B cell (primary cell): ENCODE measurements at regions not wholly inside any gene's neighbourhood (a gene's known extent, or its start where the extent isn't known, plus 50 kb on each side); places are given as distances from the start of the nearest gene placed in this dataset.

Experiments used
- ATAC-seq: fragments of 200-7000 bp; cut with Tn5 transposase; one replicate; pipeline ENCODE4 v1.10.0; 2021; ENCODE audit warnings: low read depth, mild to moderate bottlenecking, moderate number of reproducible peaks, moderate library complexity
- CTCF ChIA-PET: fragments of 350-600 bp; sonication (Branson Sonifier 250); formaldehyde crosslinking; loops from one replicate; lab custom pipeline; 2021; ENCODE audit warnings: antibody characterized with exemption, inconsistent platforms; lab: Charles Lee
- POLR2A ChIA-PET: fragments of 350-600 bp; sonication (Branson Sonifier 250); formaldehyde crosslinking; loops from one replicate; lab custom pipeline; 2021; ENCODE audit warnings: antibody characterized with exemption; lab: Charles Lee
- DNase-seq: peaks from one replicate; pipeline ENCODE4 v3.0.0; 2013
- H2AFZ ChIP-seq: 2 replicates; pipeline ENCODE4 v1.6.1; 2012; ENCODE audit warnings: mild to moderate bottlenecking, low read depth, low read length; ENCODE audit not compliant: insufficient read depth, poor library complexity, severe bottlenecking
- H3K27ac ChIP-seq, 2 donors: 1 replicate in 1 of 2; 2 replicates in 1 of 2; pipeline ENCODE4 v1.5.1; 2012 to 2013; ENCODE audit warnings: low read length in 2 of 2, mild to moderate bottlenecking in 2 of 2, moderate library complexity in 1 of 2
- H3K27me3 ChIP-seq, 4 experiments: fragments of 200-600 bp in 1 of 4; sonication (generic) in 1 of 4; replicated peaks in 1 of 4; 1 replicate in 2 of 4; 2 replicates in 2 of 4; pipeline versions ENCODE4 v1.6.1 to v1.7.0; 2013 to 2016; ENCODE audit warnings: low read length in 3 of 4, mild to moderate bottlenecking in 2 of 4, mixed read lengths in 1 of 4, moderate library complexity in 1 of 4; ENCODE audit not compliant: insufficient read depth in 4 of 4, control insufficient read depth in 3 of 4; ENCODE audit errors: control extremely low read depth in 1 of 4
- H3K36me3 ChIP-seq, 2 experiments: replicated peaks in 1 of 2; 1 replicate in 1 of 2; 2 replicates in 1 of 2; pipeline versions ENCODE4 v1.6.1 to v1.7.1; 2013; ENCODE audit warnings: low read length in 1 of 2; ENCODE audit not compliant: insufficient read depth in 2 of 2, control insufficient read depth in 1 of 2; ENCODE audit errors: control extremely low read depth in 1 of 2, extremely low read depth in 1 of 2
- H3K4me1 ChIP-seq, 2 donors: fragments of 200-600 bp in 1 of 2; sonication (generic) in 1 of 2; 1 replicate in 1 of 2; 2 replicates in 1 of 2; pipeline versions ENCODE4 v1.5.1 to v1.6.1; 2013 to 2017; ENCODE audit warnings: low read length in 2 of 2; ENCODE audit not compliant: control insufficient read depth in 2 of 2, insufficient read depth in 2 of 2
- H3K4me2 ChIP-seq: replicated peaks from 2 replicates; pipeline ENCODE3; 2012; ENCODE audit warnings: mild to moderate bottlenecking, low read depth, low read length; ENCODE audit not compliant: poor library complexity, severe bottlenecking
- H3K4me3 ChIP-seq, 5 experiments: fragments of 200-600 bp in 1 of 5; sonication (generic) in 1 of 5; 1 replicate in 3 of 5; 2 replicates in 2 of 5; pipeline versions ENCODE4 v1.5.1 to v1.7.0; 2011 to 2016; ENCODE audit warnings: low read length in 4 of 5, mild to moderate bottlenecking in 4 of 5, low read depth in 2 of 5, control low read depth in 1 of 5, moderate library complexity in 1 of 5; ENCODE audit not compliant: insufficient read depth in 1 of 5; ENCODE audit errors: control extremely low read depth in 1 of 5, extremely low read depth in 1 of 5
- H3K79me2 ChIP-seq: fragments of 200-600 bp; sonication (generic); one replicate; pipeline ENCODE4 v1.6.0; 2016; ENCODE audit warnings: low read length; ENCODE audit not compliant: control insufficient read depth, insufficient read depth
- H3K9ac ChIP-seq: fragments of 200-600 bp; sonication (generic); 2 replicates; pipeline ENCODE4 v1.6.1; 2017; ENCODE audit warnings: mild to moderate bottlenecking, low read length, moderate library complexity
- H3K9me3 ChIP-seq, 3 donors: one replicate each; pipeline versions ENCODE4 v1.6.1 to v1.7.1; 2013; ENCODE audit warnings: low read length in 2 of 3; ENCODE audit not compliant: control insufficient read depth in 2 of 3, insufficient read depth in 1 of 3; ENCODE audit errors: control extremely low read depth in 1 of 3
- H4K20me1 ChIP-seq: 2 replicates; pipeline ENCODE4 v1.6.0; 2012; ENCODE audit warnings: mild to moderate bottlenecking, low read length; ENCODE audit not compliant: insufficient read depth, control insufficient read depth, poor library complexity, severe bottlenecking
- H3K27ac Mint-ChIP-seq: one replicate; pipeline ENCODE4 v1.8.0; 2021; ENCODE audit warnings: mixed read lengths
- H3K27me3 Mint-ChIP-seq: one replicate; pipeline ENCODE4 v1.8.0; 2021; ENCODE audit warnings: mixed read lengths
- H3K4me1 Mint-ChIP-seq: one replicate; pipeline ENCODE4 v1.8.0; 2021; ENCODE audit warnings: mixed read lengths
- H3K4me3 Mint-ChIP-seq: one replicate; pipeline ENCODE4 v1.8.0; 2021; ENCODE audit warnings: mixed read lengths
- H3K9me3 Mint-ChIP-seq: one replicate; pipeline ENCODE4 v1.8.0; 2022; ENCODE audit warnings: mixed read lengths; ENCODE audit not compliant: insufficient read depth
- EZH2 ChIP-seq: IDR thresholded peaks from 2 replicates; pipeline ENCODE4 v1.6.1; 2012; ENCODE audit warnings: borderline replicate concordance, low read depth, mild to moderate bottlenecking, moderate library complexity, low read length; ENCODE audit not compliant: insufficient read depth, poor library complexity, severe bottlenecking
- WGBS: methylation state at CpG from one replicate; pipeline ENCODE4 v1.1.5; 2013; ENCODE audit warnings: missing lambda C conversion rate; ENCODE audit not compliant: insufficient coverage; 5-methylcytosine and 5-hydroxymethylcytosine counted together
- intact Hi-C: fragments of 100-400 bp; cut with micrococcal nuclease; formaldehyde crosslinking; loops from one replicate; pipeline ENCODE4 v1.10.0; 2022
- TF ChIP-seq, protein P1 (sequence below): fragments of 200-600 bp; IDR thresholded peaks from one replicate; pipeline ENCODE4 v1.8.0; 2022; ENCODE audit warnings: antibody characterized with exemption, mild to moderate bottlenecking

DNA sequence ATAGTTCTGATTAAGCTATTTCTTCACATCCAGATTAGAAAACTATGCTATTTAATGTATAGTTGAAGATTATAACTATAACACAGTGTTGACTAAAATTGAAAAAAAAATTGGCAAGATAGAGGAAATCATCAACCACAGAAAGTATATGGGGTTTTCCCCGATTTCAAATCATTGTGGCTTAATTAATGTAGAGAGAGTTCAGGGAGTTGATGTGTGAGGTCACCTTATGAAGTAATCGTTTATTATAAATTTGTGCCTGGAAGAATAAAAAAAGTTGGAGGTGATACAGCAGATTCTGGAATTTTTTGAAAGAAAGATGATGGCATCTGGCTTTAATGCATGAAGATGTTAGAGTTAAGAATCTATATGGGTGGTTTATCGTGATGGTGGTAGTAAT lies 84.3 kb downstream of the PTGS2 start:
- Mint-ChIP-seq H3K4me3 (no peak overlapping the region), H3K27ac (no peak overlapping the region), H3K9me3 (peaks cover 12% of the 10 kb centered on the region), H3K27me3 (no peaks in the 10 kb centered on the region), H3K4me1 (peaks cover 4% of the 10 kb centered on the region)
- Histone ChIP-seq H3K9ac (no peak overlapping the region), H3K79me2 (no peaks in the 10 kb centered on the region), H3K27ac (no peak overlapping the region), H3K4me1 (no peaks in the 10 kb centered on the region), H3K4me3 (no peak overlapping the region), H3K4me2 (no peak overlapping the region), H3K36me3 (no peaks in the 10 kb centered on the region), H4K20me1 (no peaks in the 10 kb centered on the region), H3K27me3 (no peaks in the 10 kb centered on the region), H3K9me3 (peaks cover 0 to 1% (median 0%) of the 10 kb centered on the region in 3 donors), H2AFZ (no peak overlapping the region)
- ATAC-seq (no peak), DNase-seq (no peak)
- intact Hi-C loops: no loop called here
- 55% methylated on average over 2 of the region's 3 CpGs for WGBS
- ChIA-PET CTCF (no interaction called here), POLR2A (no interaction called here)
- TF ChIP-seq, protein P1, sequence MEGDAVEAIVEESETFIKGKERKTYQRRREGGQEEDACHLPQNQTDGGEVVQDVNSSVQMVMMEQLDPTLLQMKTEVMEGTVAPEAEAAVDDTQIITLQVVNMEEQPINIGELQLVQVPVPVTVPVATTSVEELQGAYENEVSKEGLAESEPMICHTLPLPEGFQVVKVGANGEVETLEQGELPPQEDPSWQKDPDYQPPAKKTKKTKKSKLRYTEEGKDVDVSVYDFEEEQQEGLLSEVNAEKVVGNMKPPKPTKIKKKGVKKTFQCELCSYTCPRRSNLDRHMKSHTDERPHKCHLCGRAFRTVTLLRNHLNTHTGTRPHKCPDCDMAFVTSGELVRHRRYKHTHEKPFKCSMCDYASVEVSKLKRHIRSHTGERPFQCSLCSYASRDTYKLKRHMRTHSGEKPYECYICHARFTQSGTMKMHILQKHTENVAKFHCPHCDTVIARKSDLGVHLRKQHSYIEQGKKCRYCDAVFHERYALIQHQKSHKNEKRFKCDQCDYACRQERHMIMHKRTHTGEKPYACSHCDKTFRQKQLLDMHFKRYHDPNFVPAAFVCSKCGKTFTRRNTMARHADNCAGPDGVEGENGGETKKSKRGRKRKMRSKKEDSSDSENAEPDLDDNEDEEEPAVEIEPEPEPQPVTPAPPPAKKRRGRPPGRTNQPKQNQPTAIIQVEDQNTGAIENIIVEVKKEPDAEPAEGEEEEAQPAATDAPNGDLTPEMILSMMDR: no peak

DNA sequence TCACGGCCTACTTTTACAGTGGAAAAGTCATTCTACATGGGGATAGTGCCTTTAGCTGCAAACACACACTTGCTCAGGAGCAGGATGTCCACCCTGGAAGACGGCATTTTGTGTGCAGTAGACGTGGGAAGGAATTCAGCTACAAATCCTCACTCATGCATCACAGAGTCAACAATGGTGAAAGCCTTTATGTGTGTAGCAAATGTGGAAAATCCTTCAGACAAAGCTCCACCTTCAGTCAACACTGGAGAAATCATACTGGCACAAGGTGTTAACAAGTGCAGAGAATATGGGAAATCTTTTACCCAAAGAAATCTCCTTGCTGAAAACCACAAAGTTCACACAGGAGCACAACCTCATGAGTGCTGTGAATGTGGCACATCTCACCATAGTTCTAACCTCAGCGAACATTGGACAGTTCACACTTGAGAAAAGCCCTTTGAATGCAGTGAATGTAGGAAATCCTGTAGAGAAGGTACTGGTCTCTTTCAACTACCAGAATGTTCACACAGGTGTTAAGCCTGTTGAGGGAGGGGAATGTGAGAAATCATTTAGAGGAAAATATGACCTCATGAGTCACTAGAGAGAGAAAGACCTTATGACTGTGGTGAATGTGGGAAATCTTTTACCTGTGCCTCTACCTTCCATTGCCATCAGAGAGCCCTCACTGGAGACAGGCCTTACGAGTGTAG lies 101.8 kb downstream of the PTGS2 start:
- TF ChIP-seq, protein P1: no peak
- no peak for TF ChIP-seq EZH2
- ChIA-PET CTCF (no interaction called here), POLR2A (no interaction called here)
- Histone ChIP-seq H3K9ac (no peak overlapping the region), H2AFZ (no peak overlapping the region), H3K4me1 (no peaks in the 10 kb centered on the region), H3K27me3 (no peaks in the 10 kb centered on the region), H3K4me2 (no peak overlapping the region), H4K20me1 (no peaks in the 10 kb centered on the region), H3K9me3 (peaks cover 0 to 4% (median 3%) of the 10 kb centered on the region in 3 donors), H3K27ac (no peak overlapping the region), H3K4me3 (no peak overlapping the region), H3K79me2 (no peaks in the 10 kb centered on the region), H3K36me3 (no peaks in the 10 kb centered on the region)
- peaks cover 6% of the 10 kb centered on the region for H3K9me3 Mint-ChIP-seq
- H3K27ac Mint-ChIP-seq: no peak overlapping the region
- 93% methylated on average over 2 of the region's 5 CpGs for WGBS
- ATAC-seq (no peak), DNase-seq (no peak)
- H3K4me3 Mint-ChIP-seq: no peak overlapping the region
- intact Hi-C loops: no loop called here
- no peaks in the 10 kb centered on the region for H3K4me1 Mint-ChIP-seq
- H3K27me3 Mint-ChIP-seq: no peaks in the 10 kb centered on the region
